CD4-positive, alpha-beta T cell treated with Interleukin-4 for 1 hour (primary cell): ENCODE measurements at regions not wholly inside any gene's neighbourhood (a gene's known extent, or its start where the extent isn't known, plus 50 kb on each side); places are given as distances from the start of the nearest gene placed in this dataset.
A peak's percentile ranks its signal among the peaks of the same experiment; 100 is the strongest.

Experiments used
- DNase-seq, 2 donors: peaks; one replicate each; pipeline ENCODE4 v3.0.0-alpha.2; 2020 to 2022

- no peak for DNase-seq
These were observed 53.5 kb upstream of the TIPARP start for GRCh38 chr3:156620901-156621300.

GRCh38 chr3:156620260-156620659, 54.1 kb upstream of the TIPARP start:
- no peak for DNase-seq

- DNase-seq, result no peak
These were observed 55.0 kb upstream of the TIPARP start for GRCh38 chr3:156619376-156619775.

GRCh38 chr3:156617781-156618180, 56.6 kb upstream of the TIPARP start:
- DNase-seq, result no peak

- no peak for DNase-seq
These were observed 57.2 kb upstream of the TIPARP start for GRCh38 chr3:156617145-156617544.

- no peak for DNase-seq
These were observed 58.7 kb upstream of the TIPARP start for GRCh38 chr3:156615592-156616173.

- DNase-seq, result no peak
These were observed 59.5 kb upstream of the TIPARP start for GRCh38 chr3:156614642-156615511.

- no peak for DNase-seq
These were observed 58.0 kb upstream of the SSR3 start for GRCh38 chr3:156612903-156613302.

GRCh38 chr3:156611870-156612494, 57.1 kb upstream of the SSR3 start:
- DNase-seq, result no peak

- DNase-seq, result no peak
These were observed 55.2 kb upstream of the SSR3 start for GRCh38 chr3:156610154-156610553.

- DNase-seq, result no peak
These were observed 54.6 kb upstream of the SSR3 start for GRCh38 chr3:156609546-156609945.

GRCh38 chr3:156608601-156609514, 53.9 kb upstream of the SSR3 start:
- no peak for DNase-seq

- peak in 1 of 2 donors; percentile 15 for DNase-seq
These were observed 51.8 kb upstream of the SSR3 start for GRCh38 chr3:156606729-156607128.

GRCh38 chr3:156605686-156606605, 51.0 kb upstream of the SSR3 start:
- DNase-seq, result no peak

GRCh38 chr3:156604642-156605144, 49.8 kb upstream of the SSR3 start:
- no peak for DNase-seq
